ENCODE measurements at regions not wholly inside any gene's neighbourhood (a gene's known extent, or its start where the extent isn't known, plus 50 kb on each side); places are given as distances from the start of the nearest gene placed in this dataset.

DNA sequence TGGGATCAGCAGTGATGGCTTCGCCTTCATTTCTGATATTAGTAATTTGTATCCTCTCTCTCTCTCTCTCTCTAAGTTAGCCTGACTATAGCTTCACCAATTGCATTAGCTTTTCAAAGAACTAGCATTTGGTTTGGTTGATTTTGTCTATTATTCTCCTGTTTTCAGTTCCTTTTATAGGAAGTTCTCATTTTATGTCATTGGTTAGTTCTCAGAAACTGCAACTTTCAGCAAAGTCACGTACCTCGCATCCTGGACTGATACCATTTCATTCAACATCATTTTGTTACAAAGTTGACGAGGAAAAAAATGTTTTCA is 450.8 kb downstream of the EIPR1 start:
- no peak for TF ChIP-seq CTCF (IDR thresholded peaks at IDR 0.05; ENCODE audit: insufficient read depth, low read length, poor library complexity, severe bottlenecking)
- TF ChIP-seq EZH2phosphoT487 (conservative IDR thresholded peaks at IDR 0.05; ENCODE audit: low read length) = no peak

All from SU-DHL-6 (cell line).